ENCODE measurements at regions not wholly inside any gene's neighbourhood (a gene's known extent, or its start where the extent isn't known, plus 50 kb on each side); places are given as distances from the start of the nearest gene placed in this dataset.

DNA sequence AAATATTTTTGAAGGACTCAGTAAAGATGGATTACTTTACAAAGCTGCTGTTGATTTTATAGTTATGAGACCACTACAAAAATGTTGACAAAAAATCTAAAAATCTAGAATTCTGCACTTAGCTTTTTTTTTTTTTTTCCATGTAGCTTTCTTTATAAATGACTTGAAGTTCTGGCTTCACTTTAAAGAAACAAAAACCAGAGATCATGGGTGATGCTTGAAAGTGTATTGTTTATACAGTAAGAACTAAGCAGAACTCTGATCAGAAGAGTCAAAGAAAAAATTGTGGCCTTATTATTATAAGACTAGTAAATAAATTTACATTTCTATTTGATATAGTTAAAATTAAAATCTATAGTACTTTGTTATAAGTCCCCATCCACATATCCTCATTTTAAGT, 301.7 kb downstream of the BLID start:
- Histone ChIP-seq H3F3A (ENCODE audit: insufficient read depth, low read length, poor library complexity, severe bottlenecking) (no peaks in the 10 kb centered on the region), H2AFZ (ENCODE audit: low read depth, low read length) (no peak overlapping the region), H3K9ac (ENCODE audit: low read length) (no peak overlapping the region), H3K27me3 (ENCODE audit: insufficient read depth, low read depth, low read length) (no peaks in the 10 kb centered on the region), H4K20me1 (ENCODE audit: insufficient read depth) (no peaks in the 10 kb centered on the region), H3K4me3 (ENCODE audit: low read length) (no peak overlapping the region), H3K9me3 (ENCODE audit: low read length) (no peaks in the 10 kb centered on the region), H3K27ac (ENCODE audit: low read length) (no peak overlapping the region), H3K9me2 (ENCODE audit: insufficient read depth, low read length) (no peaks in the 10 kb centered on the region), H3K36me3 (ENCODE audit: insufficient read depth, low read length) (no peaks in the 10 kb centered on the region), H3K79me2 (replicated peaks; ENCODE audit: insufficient read depth, low read length) (no peaks in the 10 kb centered on the region), H3K4me2 (ENCODE audit: low read length) (no peak overlapping the region)
- TF ChIP-seq MXI1 (conservative IDR thresholded peaks at IDR 0.05; ENCODE audit: poor library complexity, severe bottlenecking) (no peak), POLR2AphosphoS5 (IDR thresholded peaks at IDR 0.05) (no peak), SMC3 (conservative IDR thresholded peaks at IDR 0.05; ENCODE audit: poor library complexity) (no peak), EZH2 (IDR thresholded peaks at IDR 0.05; ENCODE audit: borderline replicate concordance, insufficient read depth, low read length, poor library complexity, severe bottlenecking) (no peak), RAD21 (conservative IDR thresholded peaks at IDR 0.05) (no peak), TAF1 (IDR thresholded peaks at IDR 0.05; ENCODE audit: low read depth) (no peak), EP300 (conservative IDR thresholded peaks at IDR 0.05; ENCODE audit: poor library complexity, severe bottlenecking) (no peak)
- TF ChIP-seq, protein P1, sequence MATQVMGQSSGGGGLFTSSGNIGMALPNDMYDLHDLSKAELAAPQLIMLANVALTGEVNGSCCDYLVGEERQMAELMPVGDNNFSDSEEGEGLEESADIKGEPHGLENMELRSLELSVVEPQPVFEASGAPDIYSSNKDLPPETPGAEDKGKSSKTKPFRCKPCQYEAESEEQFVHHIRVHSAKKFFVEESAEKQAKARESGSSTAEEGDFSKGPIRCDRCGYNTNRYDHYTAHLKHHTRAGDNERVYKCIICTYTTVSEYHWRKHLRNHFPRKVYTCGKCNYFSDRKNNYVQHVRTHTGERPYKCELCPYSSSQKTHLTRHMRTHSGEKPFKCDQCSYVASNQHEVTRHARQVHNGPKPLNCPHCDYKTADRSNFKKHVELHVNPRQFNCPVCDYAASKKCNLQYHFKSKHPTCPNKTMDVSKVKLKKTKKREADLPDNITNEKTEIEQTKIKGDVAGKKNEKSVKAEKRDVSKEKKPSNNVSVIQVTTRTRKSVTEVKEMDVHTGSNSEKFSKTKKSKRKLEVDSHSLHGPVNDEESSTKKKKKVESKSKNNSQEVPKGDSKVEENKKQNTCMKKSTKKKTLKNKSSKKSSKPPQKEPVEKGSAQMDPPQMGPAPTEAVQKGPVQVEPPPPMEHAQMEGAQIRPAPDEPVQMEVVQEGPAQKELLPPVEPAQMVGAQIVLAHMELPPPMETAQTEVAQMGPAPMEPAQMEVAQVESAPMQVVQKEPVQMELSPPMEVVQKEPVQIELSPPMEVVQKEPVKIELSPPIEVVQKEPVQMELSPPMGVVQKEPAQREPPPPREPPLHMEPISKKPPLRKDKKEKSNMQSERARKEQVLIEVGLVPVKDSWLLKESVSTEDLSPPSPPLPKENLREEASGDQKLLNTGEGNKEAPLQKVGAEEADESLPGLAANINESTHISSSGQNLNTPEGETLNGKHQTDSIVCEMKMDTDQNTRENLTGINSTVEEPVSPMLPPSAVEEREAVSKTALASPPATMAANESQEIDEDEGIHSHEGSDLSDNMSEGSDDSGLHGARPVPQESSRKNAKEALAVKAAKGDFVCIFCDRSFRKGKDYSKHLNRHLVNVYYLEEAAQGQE (IDR thresholded peaks at IDR 0.05; ENCODE audit: borderline replicate concordance): no peak
- TF ChIP-seq, protein P2, sequence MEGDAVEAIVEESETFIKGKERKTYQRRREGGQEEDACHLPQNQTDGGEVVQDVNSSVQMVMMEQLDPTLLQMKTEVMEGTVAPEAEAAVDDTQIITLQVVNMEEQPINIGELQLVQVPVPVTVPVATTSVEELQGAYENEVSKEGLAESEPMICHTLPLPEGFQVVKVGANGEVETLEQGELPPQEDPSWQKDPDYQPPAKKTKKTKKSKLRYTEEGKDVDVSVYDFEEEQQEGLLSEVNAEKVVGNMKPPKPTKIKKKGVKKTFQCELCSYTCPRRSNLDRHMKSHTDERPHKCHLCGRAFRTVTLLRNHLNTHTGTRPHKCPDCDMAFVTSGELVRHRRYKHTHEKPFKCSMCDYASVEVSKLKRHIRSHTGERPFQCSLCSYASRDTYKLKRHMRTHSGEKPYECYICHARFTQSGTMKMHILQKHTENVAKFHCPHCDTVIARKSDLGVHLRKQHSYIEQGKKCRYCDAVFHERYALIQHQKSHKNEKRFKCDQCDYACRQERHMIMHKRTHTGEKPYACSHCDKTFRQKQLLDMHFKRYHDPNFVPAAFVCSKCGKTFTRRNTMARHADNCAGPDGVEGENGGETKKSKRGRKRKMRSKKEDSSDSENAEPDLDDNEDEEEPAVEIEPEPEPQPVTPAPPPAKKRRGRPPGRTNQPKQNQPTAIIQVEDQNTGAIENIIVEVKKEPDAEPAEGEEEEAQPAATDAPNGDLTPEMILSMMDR (IDR thresholded peaks at IDR 0.05; ENCODE audit: poor library complexity, severe bottlenecking): no peak

DNA sequence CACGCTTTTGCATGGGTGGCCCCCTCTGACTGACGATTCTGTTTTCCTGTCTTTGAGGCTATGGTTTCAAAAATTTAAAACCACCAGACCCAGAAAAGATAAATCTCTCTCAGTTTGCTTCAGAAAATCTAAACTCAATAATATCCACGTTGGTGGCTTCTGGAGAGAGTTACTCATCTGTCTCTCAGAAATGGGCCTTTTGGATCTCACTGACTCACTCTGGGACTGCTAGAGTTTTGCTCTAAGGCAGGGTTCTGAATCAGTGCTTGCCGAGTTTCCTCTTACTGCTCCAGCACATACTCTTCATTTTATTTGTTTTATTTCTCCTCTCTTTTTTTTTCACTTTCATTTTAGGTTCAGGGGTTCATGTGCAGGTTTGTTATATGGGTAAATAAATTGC, 305.7 kb downstream of the BLID start:
- Histone ChIP-seq H3K27ac (ENCODE audit: low read length) (no peak overlapping the region), H3K9me3 (ENCODE audit: low read length) (no peaks in the 10 kb centered on the region), H3K79me2 (replicated peaks; ENCODE audit: insufficient read depth, low read length) (no peaks in the 10 kb centered on the region), H3K27me3 (ENCODE audit: insufficient read depth, low read depth, low read length) (no peaks in the 10 kb centered on the region), H3K9ac (ENCODE audit: low read length) (no peak overlapping the region), H4K20me1 (ENCODE audit: insufficient read depth) (no peaks in the 10 kb centered on the region), H3K4me3 (ENCODE audit: low read length) (no peak overlapping the region), H3F3A (ENCODE audit: insufficient read depth, low read length, poor library complexity, severe bottlenecking) (no peaks in the 10 kb centered on the region), H3K9me2 (ENCODE audit: insufficient read depth, low read length) (no peaks in the 10 kb centered on the region), H2AFZ (ENCODE audit: low read depth, low read length) (no peak overlapping the region), H3K36me3 (ENCODE audit: insufficient read depth, low read length) (no peaks in the 10 kb centered on the region), H3K4me2 (ENCODE audit: low read length) (no peak overlapping the region)
- TF ChIP-seq RAD21 (conservative IDR thresholded peaks at IDR 0.05) (no peak), EZH2 (IDR thresholded peaks at IDR 0.05; ENCODE audit: borderline replicate concordance, insufficient read depth, low read length, poor library complexity, severe bottlenecking) (no peak), MXI1 (conservative IDR thresholded peaks at IDR 0.05; ENCODE audit: poor library complexity, severe bottlenecking) (no peak), EP300 (conservative IDR thresholded peaks at IDR 0.05; ENCODE audit: poor library complexity, severe bottlenecking) (no peak), SMC3 (conservative IDR thresholded peaks at IDR 0.05; ENCODE audit: poor library complexity) (no peak), POLR2AphosphoS5 (IDR thresholded peaks at IDR 0.05) (no peak), TAF1 (IDR thresholded peaks at IDR 0.05; ENCODE audit: low read depth) (no peak)
- TF ChIP-seq, protein P1 (IDR thresholded peaks at IDR 0.05; ENCODE audit: borderline replicate concordance): no peak
- TF ChIP-seq, protein P2 (IDR thresholded peaks at IDR 0.05; ENCODE audit: poor library complexity, severe bottlenecking): no peak

Data from neural cell (in vitro differentiated cells).